PC-3 (cell line): ENCODE measurements at regions not wholly inside any gene's neighbourhood (a gene's known extent, or its start where the extent isn't known, plus 50 kb on each side); places are given as distances from the start of the nearest gene placed in this dataset.

ENCODE experiments used
- ATAC-seq: fragments of 200-7000 bp; cut with Tn5 transposase; 2 replicates; pipeline ENCODE4 v1.9.1; 2020; ENCODE audit warnings: mild to moderate bottlenecking, moderate library complexity
- BruUV-seq: library from RNA; stranded (reverse); fragments of 400-500 nt; replicated peaks from 2 replicates; lab custom pipeline; 2021; lab: Mats Ljungman, UMichigan
- CTCF ChIA-PET: fragments of 300-600 bp; sonication (Branson Sonifier 250); formaldehyde crosslinking; loops from one replicate; lab custom pipeline; 2022; ENCODE audit warnings: antibody characterized with exemption; lab: Charles Lee
- POLR2A ChIA-PET: fragments of 300-600 bp; sonication (Branson Sonifier 250); formaldehyde crosslinking; loops from one replicate; lab custom pipeline; 2022; ENCODE audit warnings: antibody characterized with exemption; ENCODE audit not compliant: unreplicated experiment; lab: Charles Lee
- DNase-seq: peaks from one replicate; pipeline ENCODE4 v3.0.0-alpha.2; 2015
- H2AFZ ChIP-seq: fragments of 300-600 bp; sonication (generic); 2 replicates; pipeline ENCODE4 v1.6.0; 2016; ENCODE audit warnings: antibody characterized with exemption, low read length
- H3F3A ChIP-seq: fragments of 300-600 bp; sonication (generic); one replicate; pipeline ENCODE4 v1.6.0; 2017; ENCODE audit warnings: antibody characterized with exemption, low read length, control low read depth, mild to moderate bottlenecking; ENCODE audit not compliant: unreplicated experiment
- H3K27ac ChIP-seq: fragments of 300-600 bp; sonication (generic); 2 replicates; pipeline ENCODE4 v1.5.1; 2016; ENCODE audit warnings: mild to moderate bottlenecking, low read length
- H3K27me3 ChIP-seq: fragments of 300-600 bp; sonication (generic); 2 replicates; pipeline ENCODE4 v1.6.1; 2016; ENCODE audit warnings: low read length, mixed read lengths
- H3K36me3 ChIP-seq: fragments of 300-600 bp; sonication (generic); 2 replicates; pipeline ENCODE4 v1.6.1; 2016; ENCODE audit warnings: low read depth, mixed run types, low read length, mixed read lengths
- H3K4me1 ChIP-seq: fragments of 300-600 bp; sonication (generic); 2 replicates; pipeline ENCODE4 v1.5.1; 2016; ENCODE audit warnings: low read length; ENCODE audit not compliant: insufficient read depth
- H3K4me2 ChIP-seq: fragments of 300-600 bp; sonication (generic); 2 replicates; pipeline ENCODE4 v1.6.0; 2016; ENCODE audit warnings: low read length
- H3K4me3 ChIP-seq: fragments of 300-600 bp; sonication (generic); 2 replicates; pipeline ENCODE4 v1.5.1; 2016; ENCODE audit warnings: mild to moderate bottlenecking, low read length, mixed read lengths
- H3K79me2 ChIP-seq: fragments of 300-600 bp; sonication (generic); 2 replicates; pipeline ENCODE4 v1.6.1; 2017; ENCODE audit warnings: low read length, mixed read lengths
- H3K9ac ChIP-seq: fragments of 300-600 bp; sonication (generic); 2 replicates; pipeline ENCODE4 v1.6.0; 2016; ENCODE audit warnings: mild to moderate bottlenecking, low read length
- H3K9me2 ChIP-seq: fragments of 300-600 bp; sonication (generic); replicated peaks from 2 replicates; pipeline ENCODE4 v1.6.1; 2016; ENCODE audit warnings: mixed run types, low read length, mixed read lengths
- H3K9me3 ChIP-seq: fragments of 300-600 bp; sonication (generic); 2 replicates; pipeline ENCODE4 v1.6.1; 2016; ENCODE audit warnings: low read length, mixed read lengths
- H4K20me1 ChIP-seq: fragments of 300-600 bp; sonication (generic); 2 replicates; pipeline ENCODE4 v1.6.1; 2016; ENCODE audit warnings: low read length, mixed read lengths
- CTCF ChIP-seq: fragments of 300-600 bp; sonication (generic); conservative IDR thresholded peaks from 2 replicates; pipeline ENCODE4 v1.5.1; 2017; ENCODE audit warnings: antibody characterized with exemption, low read depth, mild to moderate bottlenecking, low read length
- EZH2 ChIP-seq: fragments of 300-600 bp; sonication (generic); IDR thresholded peaks from one replicate; pipeline ENCODE4 v1.6.1; 2017; ENCODE audit warnings: antibody characterized with exemption, mild to moderate bottlenecking, low read length; ENCODE audit not compliant: unreplicated experiment
- EZH2phosphoT487 ChIP-seq: fragments of 300-600 bp; sonication (generic); IDR thresholded peaks from 2 replicates; pipeline ENCODE4 v1.6.1; 2018; ENCODE audit warnings: mild to moderate bottlenecking, antibody characterized with exemption, low read length, borderline replicate concordance
- intact Hi-C: fragments of 100-400 bp; cut with micrococcal nuclease; formaldehyde crosslinking; loops from 2 replicates; pipeline ENCODE4 v1.9.0; 2023

GRCh38 chr6:132107896-132108295 lies 156.7 kb upstream of the CCN2 start:
- Histone ChIP-seq H3K79me2 (no peaks in the 10 kb centered on the region), H2AFZ (no peak overlapping the region), H3K4me2 (no peak overlapping the region), H3K9ac (no peak overlapping the region), H3K9me3 (peaks cover 6% of the 10 kb centered on the region; the same call in 1 of the 2 replicates), H3K36me3 (no peaks in the 10 kb centered on the region), H3K27ac (no peak overlapping the region), H3K27me3 (no peaks in the 10 kb centered on the region), H3K4me1 (no peaks in the 10 kb centered on the region), H3F3A (no peaks in the 10 kb centered on the region), H3K4me3 (no peak overlapping the region), H3K9me2 (no peaks in the 10 kb centered on the region), H4K20me1 (no peaks in the 10 kb centered on the region)
- TF ChIP-seq EZH2phosphoT487 (no peak), EZH2 (no peak), CTCF (no peak)
- CTCF ChIA-PET: no interaction called here
- ATAC-seq (no peak), DNase-seq (no peak)
- POLR2A ChIA-PET: no interaction called here
- intact Hi-C loops: no loop called here
- BruUV-seq: no TSS peak

GRCh38 chr6:132101535-132101934 lies 150.4 kb upstream of the CCN2 start:
- Histone ChIP-seq H3K27me3 (no peaks in the 10 kb centered on the region), H3K79me2 (no peaks in the 10 kb centered on the region), H3K36me3 (no peaks in the 10 kb centered on the region), H3K4me3 (no peak overlapping the region), H4K20me1 (no peaks in the 10 kb centered on the region), H3K9ac (no peak overlapping the region), H3K27ac (no peak overlapping the region), H3F3A (no peaks in the 10 kb centered on the region), H3K9me2 (no peaks in the 10 kb centered on the region), H3K9me3 (no peaks in the 10 kb centered on the region), H2AFZ (no peak overlapping the region), H3K4me2 (no peak overlapping the region), H3K4me1 (no peaks in the 10 kb centered on the region)
- ChIA-PET CTCF (no interaction called here), POLR2A (interaction anchor here (0.6 kb wide), 1 partner anchor 25 kb away, joined by 3 read pairs; no protein-coding TSS in a partner anchor)
- no TSS peak for BruUV-seq
- ATAC-seq (no peak), DNase-seq (no peak)
- intact Hi-C loops: no loop called here
- TF ChIP-seq CTCF (no peak), EZH2 (no peak), EZH2phosphoT487 (no peak)

GRCh38 chr6:132100388-132100990 lies 149.3 kb upstream of the CCN2 start:
- H3K27ac ChIP-seq: no peak overlapping the region
- H3K27me3 ChIP-seq: no peaks in the 10 kb centered on the region
- no TSS peak for BruUV-seq
- H3K79me2 ChIP-seq: no peaks in the 10 kb centered on the region
- no peaks in the 10 kb centered on the region for H4K20me1 ChIP-seq
- no peak for TF ChIP-seq CTCF
- TF ChIP-seq EZH2: no peak
- TF ChIP-seq EZH2phosphoT487: no peak
- no peak for DNase-seq
- intact Hi-C loops: no loop called here
- H3F3A ChIP-seq: no peaks in the 10 kb centered on the region
- H3K36me3 ChIP-seq: no peaks in the 10 kb centered on the region
- H3K9me2 ChIP-seq: no peaks in the 10 kb centered on the region
- ChIA-PET CTCF (no interaction called here), POLR2A (no interaction called here)
- H3K4me1 ChIP-seq: no peaks in the 10 kb centered on the region
- H3K9me3 ChIP-seq: no peaks in the 10 kb centered on the region
- H3K9ac ChIP-seq: no peak overlapping the region
- no peak overlapping the region for H3K4me3 ChIP-seq
- H2AFZ ChIP-seq: no peak overlapping the region
- no peak overlapping the region for H3K4me2 ChIP-seq
- ATAC-seq: no peak
